GM21619 (cell line): ENCODE measurements at regions not wholly inside any gene's neighbourhood (a gene's known extent, or its start where the extent isn't known, plus 50 kb on each side); places are given as distances from the start of the nearest gene placed in this dataset.

Experiments used
- ATAC-seq: cut with Tn5 transposase; IDR thresholded peaks from one replicate; pipeline ENCODE4 v1.9.1; 2021; ENCODE audit not compliant: unreplicated experiment

- no peak for ATAC-seq
Observed at GRCh38 chr18:72194072-72194471, 350.1 kb downstream of the CBLN2 start.

- ATAC-seq: no peak
Observed at GRCh38 chr18:72187956-72188355, 356.2 kb downstream of the CBLN2 start.

GRCh38 chr18:72181241-72181764 lies 362.8 kb downstream of the CBLN2 start:
- ATAC-seq: peak; percentile 92

- ATAC-seq: no peak
Observed at GRCh38 chr18:72180689-72181088, 363.5 kb downstream of the CBLN2 start.

GRCh38 chr18:72174972-72175649 lies 369.0 kb downstream of the CBLN2 start:
- no peak for ATAC-seq

- ATAC-seq: no peak
Observed at GRCh38 chr18:72171596-72171995, 372.5 kb downstream of the CBLN2 start.

- no peak for ATAC-seq
Observed at GRCh38 chr18:72161691-72162090, 382.5 kb downstream of the CBLN2 start.

GRCh38 chr18:72160510-72161445 lies 383.4 kb downstream of the CBLN2 start:
- ATAC-seq: peak; percentile 82

GRCh38 chr18:72155327-72155726 lies 388.8 kb downstream of the CBLN2 start:
- ATAC-seq: no peak

- no peak for ATAC-seq
Observed at GRCh38 chr18:72154926-72155325, 389.2 kb downstream of the CBLN2 start.

- ATAC-seq: no peak
Observed at GRCh38 chr18:72152935-72153334, 391.2 kb downstream of the CBLN2 start.

- ATAC-seq: no peak
Observed at GRCh38 chr18:72147830-72148229, 396.3 kb downstream of the CBLN2 start.

GRCh38 chr18:72140007-72140406 lies 404.1 kb downstream of the CBLN2 start:
- no peak for ATAC-seq

GRCh38 chr18:72128649-72129048 lies 415.5 kb downstream of the CBLN2 start:
- ATAC-seq: no peak

GRCh38 chr18:72122103-72122502 lies 422.0 kb downstream of the CBLN2 start:
- no peak for ATAC-seq

- no peak for ATAC-seq
Observed at GRCh38 chr18:72119082-72119481, 425.1 kb downstream of the CBLN2 start.

GRCh38 chr18:72114801-72115594 lies 429.1 kb downstream of the CBLN2 start:
- ATAC-seq: no peak

- ATAC-seq: no peak
Observed at GRCh38 chr18:72107647-72108383, 436.3 kb downstream of the CBLN2 start.

GRCh38 chr18:72104851-72105250 lies 439.3 kb downstream of the CBLN2 start:
- no peak for ATAC-seq

GRCh38 chr18:72102412-72102811 lies 441.7 kb downstream of the CBLN2 start:
- no peak for ATAC-seq
